ENCODE measurements at regions not wholly inside any gene's neighbourhood (a gene's known extent, or its start where the extent isn't known, plus 50 kb on each side); places are given as distances from the start of the nearest gene placed in this dataset.

DNA sequence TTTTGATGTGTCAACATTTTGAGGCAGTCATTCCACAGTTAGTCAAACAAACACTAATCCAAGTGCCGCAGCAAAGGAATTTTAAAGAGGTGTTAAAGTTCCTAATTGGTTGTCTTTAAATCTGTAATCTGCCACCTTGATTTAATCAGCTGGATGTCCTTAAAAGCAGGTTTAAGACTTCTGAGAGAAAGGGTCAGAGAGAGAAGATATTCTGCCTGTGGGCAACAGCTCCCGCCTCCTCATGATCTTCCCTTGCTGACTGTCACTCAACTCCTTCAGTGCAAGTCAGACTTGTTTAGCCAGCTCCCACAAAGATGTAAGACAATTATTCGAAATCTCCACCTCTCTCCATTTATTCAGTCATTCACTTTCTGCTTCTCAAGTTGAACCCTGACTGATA is 92.6 kb upstream of the MYRIP start:
- TF ChIP-seq, protein P1, sequence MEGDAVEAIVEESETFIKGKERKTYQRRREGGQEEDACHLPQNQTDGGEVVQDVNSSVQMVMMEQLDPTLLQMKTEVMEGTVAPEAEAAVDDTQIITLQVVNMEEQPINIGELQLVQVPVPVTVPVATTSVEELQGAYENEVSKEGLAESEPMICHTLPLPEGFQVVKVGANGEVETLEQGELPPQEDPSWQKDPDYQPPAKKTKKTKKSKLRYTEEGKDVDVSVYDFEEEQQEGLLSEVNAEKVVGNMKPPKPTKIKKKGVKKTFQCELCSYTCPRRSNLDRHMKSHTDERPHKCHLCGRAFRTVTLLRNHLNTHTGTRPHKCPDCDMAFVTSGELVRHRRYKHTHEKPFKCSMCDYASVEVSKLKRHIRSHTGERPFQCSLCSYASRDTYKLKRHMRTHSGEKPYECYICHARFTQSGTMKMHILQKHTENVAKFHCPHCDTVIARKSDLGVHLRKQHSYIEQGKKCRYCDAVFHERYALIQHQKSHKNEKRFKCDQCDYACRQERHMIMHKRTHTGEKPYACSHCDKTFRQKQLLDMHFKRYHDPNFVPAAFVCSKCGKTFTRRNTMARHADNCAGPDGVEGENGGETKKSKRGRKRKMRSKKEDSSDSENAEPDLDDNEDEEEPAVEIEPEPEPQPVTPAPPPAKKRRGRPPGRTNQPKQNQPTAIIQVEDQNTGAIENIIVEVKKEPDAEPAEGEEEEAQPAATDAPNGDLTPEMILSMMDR (IDR thresholded peaks at IDR 0.05) = no peak
- TF ChIP-seq POLR2A (IDR thresholded peaks at IDR 0.05) = no peak

Data from heart left ventricle (tissue), 13 donors.